GM12891 (cell line): ENCODE measurements at regions not wholly inside any gene's neighbourhood (a gene's known extent, or its start where the extent isn't known, plus 50 kb on each side); places are given as distances from the start of the nearest gene placed in this dataset.

Experiments
- PAX5 ChIP-seq: IDR thresholded peaks from 2 replicates; pipeline ENCODE4 v1.6.1; 2011; ENCODE audit warnings: low read length, moderate library complexity, mild to moderate bottlenecking; ENCODE audit not compliant: insufficient read depth, severe bottlenecking
- POLR2A ChIP-seq: IDR thresholded peaks from 2 replicates; pipeline ENCODE4 v1.6.1; 2011; ENCODE audit warnings: low read depth, low read length, control low read depth
- POLR2AphosphoS5 ChIP-seq: IDR thresholded peaks from 2 replicates; pipeline ENCODE4 v1.6.1; 2011; ENCODE audit warnings: low read depth, low read length, control low read depth
- POU2F2 ChIP-seq: IDR thresholded peaks from 2 replicates; pipeline ENCODE4 v1.6.1; 2011; ENCODE audit warnings: low read depth, mild to moderate bottlenecking, control low read depth, low read length, moderate library complexity
- SPI1 ChIP-seq: IDR thresholded peaks from 2 replicates; pipeline ENCODE4 v1.6.1; 2011; ENCODE audit warnings: low read depth, low read length, control low read depth
- TAF1 ChIP-seq: IDR thresholded peaks from 2 replicates; pipeline ENCODE4 v1.6.1; 2011; ENCODE audit warnings: low read depth, low read length, control low read depth

GRCh38 chr12:112645586-112645985 lies 146.0 kb upstream of the RPH3A start:
- TF ChIP-seq POLR2A (no peak), POLR2AphosphoS5 (no peak), TAF1 (no peak), SPI1 (no peak), PAX5 (no peak), POU2F2 (no peak)
